Mucosa of stomach (tissue), 1 donor: ENCODE measurements at regions not wholly inside any gene's neighbourhood (a gene's known extent, or its start where the extent isn't known, plus 50 kb on each side); places are given as distances from the start of the nearest gene placed in this dataset.

Experiments used
- H3K27me3 ChIP-seq: one replicate; pipeline ENCODE4 v1.7.0; 2013; ENCODE audit warnings: mild to moderate bottlenecking, low read length; ENCODE audit not compliant: control insufficient read depth, insufficient read depth
- H3K36me3 ChIP-seq: one replicate; pipeline ENCODE4 v1.7.0; 2013; ENCODE audit warnings: low read length; ENCODE audit not compliant: control insufficient read depth, insufficient read depth
- H3K4me1 ChIP-seq: one replicate; pipeline ENCODE4 v1.7.0; 2013; ENCODE audit warnings: mild to moderate bottlenecking, low read length; ENCODE audit not compliant: control insufficient read depth, insufficient read depth
- H3K4me3 ChIP-seq: one replicate; pipeline ENCODE4 v1.7.0; 2013; ENCODE audit warnings: low read length
- H3K9ac ChIP-seq: one replicate; pipeline ENCODE4 v1.7.0; 2013; ENCODE audit warnings: mild to moderate bottlenecking, low read length, moderate library complexity
- H3K9me3 ChIP-seq: one replicate; pipeline ENCODE4 v1.7.0; 2013; ENCODE audit warnings: mild to moderate bottlenecking, low read length, moderate library complexity; ENCODE audit not compliant: control insufficient read depth
- donor health status: Pancreatic carcinoma.

DNA sequence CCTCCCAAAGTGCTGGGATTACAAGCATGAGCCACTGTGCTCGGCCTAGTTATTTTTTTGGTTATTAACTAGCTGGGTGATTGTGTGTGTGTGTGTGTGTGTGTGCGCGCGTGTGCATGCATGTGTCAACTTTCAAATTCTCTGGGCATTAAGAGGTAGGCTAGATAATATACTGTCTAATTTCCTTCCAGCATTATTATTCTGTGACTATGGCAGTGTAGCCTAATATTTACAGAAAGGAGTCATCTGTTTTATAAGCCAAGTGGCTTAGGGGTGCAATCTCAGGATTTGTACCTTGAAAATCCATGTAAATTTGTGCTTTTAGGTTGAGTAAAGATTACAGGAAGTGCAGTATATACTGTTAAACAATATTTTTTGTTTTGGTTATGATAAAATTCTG lies 85.1 kb upstream of the ZBTB20 start:
- no peaks in the 10 kb centered on the region for H3K4me1 ChIP-seq
- H3K9me3 ChIP-seq, result no peaks in the 10 kb centered on the region
- no peak overlapping the region for H3K9ac ChIP-seq
- no peaks in the 10 kb centered on the region for H3K27me3 ChIP-seq
- no peak overlapping the region for H3K4me3 ChIP-seq
- H3K36me3 ChIP-seq, result no peaks in the 10 kb centered on the region

DNA sequence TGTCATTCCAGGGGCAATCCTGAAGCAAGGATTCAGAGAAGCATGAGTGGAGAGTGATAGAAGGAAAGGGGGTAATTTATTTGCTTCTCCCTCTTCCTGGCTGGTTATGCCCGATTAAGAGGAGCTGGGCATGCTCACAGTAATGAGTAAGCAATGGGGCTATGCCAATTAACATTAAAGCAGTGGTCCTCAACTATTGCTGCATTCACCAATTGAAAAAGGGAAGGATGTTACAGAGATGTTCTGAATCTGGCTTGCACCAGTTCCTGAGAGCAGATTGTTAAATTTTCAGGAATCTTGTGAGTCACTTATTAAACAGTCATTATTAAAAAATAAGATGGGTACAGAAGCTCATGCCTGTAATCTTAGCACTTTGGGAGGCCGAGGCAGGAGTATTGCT lies 85.9 kb upstream of the ZBTB20 start:
- Histone ChIP-seq H3K9ac (no peak overlapping the region), H3K4me1 (no peaks in the 10 kb centered on the region), H3K36me3 (no peaks in the 10 kb centered on the region), H3K4me3 (no peak overlapping the region), H3K27me3 (no peaks in the 10 kb centered on the region), H3K9me3 (no peaks in the 10 kb centered on the region)

- no peak overlapping the region for H3K4me3 ChIP-seq
- H3K9ac ChIP-seq, result no peak overlapping the region
- H3K9me3 ChIP-seq, result no peaks in the 10 kb centered on the region
- H3K27me3 ChIP-seq, result no peaks in the 10 kb centered on the region
- no peaks in the 10 kb centered on the region for H3K4me1 ChIP-seq
- no peaks in the 10 kb centered on the region for H3K36me3 ChIP-seq
These were observed 89.4 kb upstream of the ZBTB20 start for GRCh38 chr3:115236496-115236895.

GRCh38 chr3:115239717-115240116 lies 92.6 kb upstream of the ZBTB20 start:
- Histone ChIP-seq H3K4me1 (no peaks in the 10 kb centered on the region), H3K4me3 (no peak overlapping the region), H3K36me3 (no peaks in the 10 kb centered on the region), H3K9ac (no peak overlapping the region), H3K27me3 (no peaks in the 10 kb centered on the region), H3K9me3 (no peaks in the 10 kb centered on the region)

GRCh38 chr3:115244350-115244749 lies 97.3 kb upstream of the ZBTB20 start:
- Histone ChIP-seq H3K9me3 (no peaks in the 10 kb centered on the region), H3K36me3 (no peaks in the 10 kb centered on the region), H3K4me3 (no peak overlapping the region), H3K4me1 (no peaks in the 10 kb centered on the region), H3K9ac (no peak overlapping the region), H3K27me3 (no peaks in the 10 kb centered on the region)

DNA sequence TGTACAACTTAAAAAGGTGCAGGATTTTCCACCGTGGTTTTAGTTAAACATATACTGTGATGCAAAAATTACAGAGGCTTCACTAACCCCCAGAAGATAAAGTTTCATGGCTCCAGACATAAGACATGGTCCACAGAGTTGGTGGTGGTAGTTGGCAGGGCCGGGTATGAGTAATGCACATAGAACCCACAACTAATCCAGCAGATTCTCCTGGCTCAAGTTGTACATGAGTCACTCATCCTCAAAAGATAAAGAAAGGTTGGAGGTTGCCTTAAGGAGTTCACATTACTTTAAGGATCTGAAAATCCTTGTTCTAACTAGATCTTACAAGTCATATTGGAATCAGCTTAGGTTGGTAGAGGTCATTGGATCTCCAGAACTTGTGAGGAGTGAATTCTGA lies 98.3 kb upstream of the ZBTB20 start:
- H3K36me3 ChIP-seq, result no peaks in the 10 kb centered on the region
- no peak overlapping the region for H3K4me3 ChIP-seq
- H3K4me1 ChIP-seq, result no peaks in the 10 kb centered on the region
- H3K9me3 ChIP-seq, result no peaks in the 10 kb centered on the region
- no peaks in the 10 kb centered on the region for H3K27me3 ChIP-seq
- H3K9ac ChIP-seq, result no peak overlapping the region

DNA sequence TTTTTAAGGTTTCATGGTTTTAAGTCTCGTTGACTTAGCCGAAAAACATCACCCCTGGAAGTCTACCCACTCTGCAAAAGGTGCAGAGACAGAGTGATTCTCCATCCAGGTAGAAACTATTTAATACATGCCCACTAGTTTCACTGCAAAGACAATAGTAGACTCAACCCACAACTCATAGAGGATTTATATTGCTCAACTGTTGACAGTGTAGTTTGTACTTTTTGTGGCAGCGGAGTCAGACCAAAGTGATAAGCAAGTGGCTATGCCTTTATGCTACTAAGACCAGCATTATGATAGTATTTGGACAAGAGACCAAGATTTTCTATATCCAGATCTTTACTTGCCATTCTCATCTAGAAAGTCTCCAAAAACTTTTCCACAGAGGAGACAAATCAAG lies 98.8 kb upstream of the ZBTB20 start:
- Histone ChIP-seq H3K36me3 (no peaks in the 10 kb centered on the region), H3K9me3 (no peaks in the 10 kb centered on the region), H3K27me3 (no peaks in the 10 kb centered on the region), H3K9ac (no peak overlapping the region), H3K4me1 (no peaks in the 10 kb centered on the region), H3K4me3 (no peak overlapping the region)

GRCh38 chr3:115246461-115247020 lies 99.5 kb upstream of the ZBTB20 start:
- no peak overlapping the region for H3K4me3 ChIP-seq
- H3K27me3 ChIP-seq, result no peaks in the 10 kb centered on the region
- no peaks in the 10 kb centered on the region for H3K36me3 ChIP-seq
- no peaks in the 10 kb centered on the region for H3K9me3 ChIP-seq
- H3K9ac ChIP-seq, result no peak overlapping the region
- no peaks in the 10 kb centered on the region for H3K4me1 ChIP-seq

GRCh38 chr3:115248274-115248673 lies 101.2 kb upstream of the ZBTB20 start:
- Histone ChIP-seq H3K9me3 (no peaks in the 10 kb centered on the region), H3K4me3 (no peak overlapping the region), H3K4me1 (no peaks in the 10 kb centered on the region), H3K9ac (no peak overlapping the region), H3K36me3 (no peaks in the 10 kb centered on the region), H3K27me3 (no peaks in the 10 kb centered on the region)

- no peak overlapping the region for H3K9ac ChIP-seq
These were observed 104.4 kb upstream of the ZBTB20 start for GRCh38 chr3:115251509-115251908.

DNA sequence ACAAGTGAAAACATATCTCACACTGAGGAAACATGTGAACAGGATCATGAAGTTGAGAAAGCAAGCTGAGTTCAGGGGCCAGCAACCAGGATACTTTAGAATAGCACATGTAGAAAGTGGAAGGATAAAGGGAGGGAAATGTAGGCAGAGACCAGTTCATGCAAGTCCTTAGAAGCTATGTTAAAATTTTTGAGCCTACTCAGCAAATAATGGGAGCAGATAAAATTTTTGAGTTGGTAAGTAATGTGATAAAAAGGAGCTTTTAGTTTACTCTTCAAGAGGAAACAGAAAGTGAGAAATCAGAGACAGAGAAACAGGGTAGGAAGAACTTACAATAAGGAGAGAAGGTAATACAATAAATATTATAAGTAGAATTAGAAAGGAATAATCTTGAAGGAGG lies 105.6 kb upstream of the ZBTB20 start:
- Histone ChIP-seq H3K9me3 (no peaks in the 10 kb centered on the region), H3K36me3 (no peaks in the 10 kb centered on the region), H3K9ac (no peak overlapping the region), H3K27me3 (no peaks in the 10 kb centered on the region), H3K4me3 (no peak overlapping the region), H3K4me1 (no peaks in the 10 kb centered on the region)

More at GRCh38 chr3:115251509-115251908, 104.4 kb upstream of the ZBTB20 start:
- Histone ChIP-seq H3K36me3 (no peaks in the 10 kb centered on the region), H3K4me3 (no peak overlapping the region), H3K27me3 (no peaks in the 10 kb centered on the region), H3K9me3 (no peaks in the 10 kb centered on the region), H3K4me1 (no peaks in the 10 kb centered on the region)

DNA sequence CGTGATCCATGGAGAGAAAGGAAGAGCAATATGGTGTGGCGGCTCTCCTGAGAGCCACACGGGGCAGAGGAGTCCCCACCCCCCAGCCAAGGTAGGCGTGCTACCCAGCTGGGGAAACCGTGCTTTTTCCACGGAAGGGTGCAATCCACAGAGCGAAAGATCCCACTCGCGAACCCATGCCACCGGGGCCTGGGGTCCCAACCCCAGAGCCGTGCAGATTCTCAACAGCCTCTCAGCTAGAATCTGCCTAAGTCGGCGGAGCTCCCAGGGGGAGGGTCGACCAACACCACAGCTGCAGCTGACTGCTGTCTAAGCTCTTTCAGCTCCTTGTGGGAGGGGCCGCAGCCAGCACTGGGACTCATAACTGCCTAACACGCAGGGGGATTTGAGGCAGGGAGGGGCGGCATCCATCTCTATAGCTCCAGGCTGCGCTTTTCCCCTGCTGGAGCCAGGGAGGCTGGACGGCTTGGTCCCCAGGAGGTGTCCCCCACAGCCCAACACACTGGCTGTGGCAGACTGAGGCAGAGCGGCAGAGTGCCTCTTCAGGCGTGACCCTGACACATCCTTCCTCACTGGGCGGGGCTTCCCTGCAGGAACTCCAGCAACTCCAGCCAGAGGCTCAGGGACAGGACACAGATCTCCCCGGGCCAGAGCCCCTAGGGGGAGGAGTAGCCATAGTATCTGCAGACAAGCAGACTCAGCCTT lies 107.6 kb upstream of the ZBTB20 start:
- no peaks in the 10 kb centered on the region for H3K9me3 ChIP-seq
- no peak overlapping the region for H3K4me3 ChIP-seq
- no peaks in the 10 kb centered on the region for H3K27me3 ChIP-seq

GRCh38 chr3:115255197-115255585 lies 108.1 kb upstream of the ZBTB20 start:
- no peaks in the 10 kb centered on the region for H3K4me1 ChIP-seq
- no peak overlapping the region for H3K4me3 ChIP-seq
- no peaks in the 10 kb centered on the region for H3K27me3 ChIP-seq
- no peaks in the 10 kb centered on the region for H3K9me3 ChIP-seq
- H3K36me3 ChIP-seq, result no peaks in the 10 kb centered on the region
- no peak overlapping the region for H3K9ac ChIP-seq

More for the DNA sequence above, 107.6 kb upstream of the ZBTB20 start:
- no peak overlapping the region for H3K9ac ChIP-seq
- H3K36me3 ChIP-seq, result no peaks in the 10 kb centered on the region
- no peaks in the 10 kb centered on the region for H3K4me1 ChIP-seq
